22Rv1 (cell line): ENCODE measurements at regions not wholly inside any gene's neighbourhood (a gene's known extent, or its start where the extent isn't known, plus 50 kb on each side); places are given as distances from the start of the nearest gene placed in this dataset.
A peak's percentile ranks its signal among the peaks of the same experiment; 100 is the strongest.

Experiments used
- ZFX ChIP-seq: fragments of 450-650 bp; IDR thresholded peaks from 2 replicates; pipeline ENCODE4 v1.6.1; 2017; ENCODE audit warnings: antibody characterized with exemption, borderline replicate concordance
- TF ChIP-seq, protein P1 (sequence below): fragments of 450-650 bp; IDR thresholded peaks from 2 replicates; pipeline ENCODE4 v1.5.1; 2017; ENCODE audit warnings: mild to moderate bottlenecking

DNA sequence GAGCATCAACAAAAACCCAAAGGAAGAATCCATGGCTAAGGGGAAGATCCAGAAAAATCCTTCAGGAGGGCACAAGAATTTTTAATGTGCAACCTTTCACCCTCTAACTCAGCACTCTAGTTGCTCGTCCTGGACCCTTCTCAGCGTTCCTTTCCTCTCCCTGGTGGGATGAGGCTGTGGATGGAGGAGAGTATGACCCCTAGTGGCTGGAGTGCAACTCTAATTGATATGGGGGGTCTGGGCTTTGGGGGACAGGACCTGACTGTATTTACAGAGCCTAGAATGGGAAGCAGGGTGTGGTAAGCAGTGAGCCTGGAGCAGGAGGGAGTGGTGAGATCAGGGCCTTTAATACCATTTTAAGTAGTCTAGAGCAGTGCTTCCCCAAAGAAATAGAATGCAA is 83.9 kb upstream of the CEP85L start:
- TF ChIP-seq, protein P1, sequence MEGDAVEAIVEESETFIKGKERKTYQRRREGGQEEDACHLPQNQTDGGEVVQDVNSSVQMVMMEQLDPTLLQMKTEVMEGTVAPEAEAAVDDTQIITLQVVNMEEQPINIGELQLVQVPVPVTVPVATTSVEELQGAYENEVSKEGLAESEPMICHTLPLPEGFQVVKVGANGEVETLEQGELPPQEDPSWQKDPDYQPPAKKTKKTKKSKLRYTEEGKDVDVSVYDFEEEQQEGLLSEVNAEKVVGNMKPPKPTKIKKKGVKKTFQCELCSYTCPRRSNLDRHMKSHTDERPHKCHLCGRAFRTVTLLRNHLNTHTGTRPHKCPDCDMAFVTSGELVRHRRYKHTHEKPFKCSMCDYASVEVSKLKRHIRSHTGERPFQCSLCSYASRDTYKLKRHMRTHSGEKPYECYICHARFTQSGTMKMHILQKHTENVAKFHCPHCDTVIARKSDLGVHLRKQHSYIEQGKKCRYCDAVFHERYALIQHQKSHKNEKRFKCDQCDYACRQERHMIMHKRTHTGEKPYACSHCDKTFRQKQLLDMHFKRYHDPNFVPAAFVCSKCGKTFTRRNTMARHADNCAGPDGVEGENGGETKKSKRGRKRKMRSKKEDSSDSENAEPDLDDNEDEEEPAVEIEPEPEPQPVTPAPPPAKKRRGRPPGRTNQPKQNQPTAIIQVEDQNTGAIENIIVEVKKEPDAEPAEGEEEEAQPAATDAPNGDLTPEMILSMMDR: peak; percentile 29
- TF ChIP-seq ZFX: no peak
